Frontal cortex (tissue), 3 donors: ENCODE measurements at regions not wholly inside any gene's neighbourhood (a gene's known extent, or its start where the extent isn't known, plus 50 kb on each side); places are given as distances from the start of the nearest gene placed in this dataset.
"Not testable (repeated sequence)": the region's sequence is repeated elsewhere in the genome, so short reads cannot be mapped to it uniquely, and the experiment has no call there.

Source experiments
- DNase-seq, 2 donors: peaks; one replicate each; pipeline ENCODE4 v3.0.0; 2012; ENCODE audit warnings: low spot score in 2 of 2
- FAIRE-seq: peaks from 2 replicates; lab custom pipeline; 2012; peaks lifted over from hg19 to GRCh38; lab: Jason Lieb, UNC
- donor health status: control.
- donor health status: control.
- donor health status: control.

DNA sequence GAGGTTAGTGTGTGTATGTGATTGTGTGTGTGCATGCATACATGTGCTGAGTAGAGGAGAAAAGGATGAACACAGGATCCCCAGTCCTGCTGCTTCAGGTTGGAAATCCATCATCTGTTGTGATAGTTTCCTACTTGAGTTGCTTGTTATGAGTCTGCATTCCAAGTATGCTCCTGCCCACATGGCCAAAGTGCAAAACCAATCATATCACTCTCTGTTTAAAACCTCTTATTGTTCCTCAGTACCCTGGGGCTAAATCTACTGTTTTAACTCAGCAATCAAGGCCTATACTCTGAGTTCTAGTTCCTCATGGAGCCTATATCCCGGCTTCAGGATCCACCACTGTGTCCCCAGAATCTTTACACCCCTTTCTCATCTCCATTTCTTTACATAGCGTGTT lies 139.9 kb upstream of the TLE3 start:
- DNase-seq (no peak), FAIRE-seq (no peak)

- no peak for DNase-seq
- FAIRE-seq = no peak
Observed at GRCh38 chr15:70236341-70237086, 138.8 kb upstream of the TLE3 start.

- FAIRE-seq (no peak), DNase-seq (no peak)
Observed at GRCh38 chr15:70235347-70235746, 137.6 kb upstream of the TLE3 start.

DNA sequence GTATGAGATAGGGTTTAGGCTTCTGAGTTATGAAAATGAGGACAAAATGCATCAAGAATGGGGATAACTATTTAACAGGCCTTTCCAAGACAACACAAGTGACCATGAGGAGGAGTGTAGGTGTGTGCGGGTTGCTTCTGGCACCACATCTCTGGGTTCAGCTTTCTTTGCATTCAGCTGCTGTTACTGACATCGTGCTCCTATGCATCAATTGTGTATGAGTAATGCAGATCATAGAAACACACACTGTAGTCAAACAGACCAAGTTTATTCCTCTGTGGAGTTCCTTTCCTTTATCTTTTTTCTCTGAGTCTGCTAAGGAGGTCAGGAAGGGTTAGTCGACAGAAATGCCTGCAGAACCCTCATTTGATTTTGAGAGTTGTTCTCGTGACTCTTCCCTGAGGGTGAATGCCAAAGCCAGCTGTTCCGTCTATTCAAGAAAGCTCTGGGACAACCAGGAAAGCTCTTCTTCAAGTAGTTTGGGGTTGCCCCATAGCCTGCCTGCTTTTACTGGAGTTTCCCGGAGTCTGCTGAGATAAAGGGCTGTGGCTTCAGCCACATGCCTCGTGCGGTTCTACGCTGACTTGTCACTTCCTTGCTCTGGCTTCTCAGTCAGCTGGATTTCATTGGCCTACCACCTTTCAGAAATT lies 136.7 kb upstream of the TLE3 start:
- DNase-seq (no peak), FAIRE-seq (no peak)

DNA sequence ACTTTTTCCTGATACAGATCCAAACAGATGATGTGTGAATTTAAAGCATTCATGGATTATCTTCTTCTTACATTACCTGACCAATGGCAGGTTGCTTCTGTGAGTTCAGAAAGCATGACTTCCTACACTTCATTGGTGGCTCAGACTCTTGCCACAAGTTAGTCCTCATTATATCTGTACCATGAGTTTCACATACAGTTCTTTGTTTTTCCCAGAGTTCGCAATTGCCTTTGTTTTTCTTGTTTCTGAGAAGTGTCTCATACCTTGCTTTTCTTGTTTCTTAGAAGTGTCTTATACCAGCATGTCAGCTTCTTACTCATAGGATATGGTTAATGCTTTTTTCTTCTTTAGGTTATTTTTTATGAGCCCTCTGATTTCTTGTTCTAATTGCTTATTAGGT lies 133.8 kb upstream of the TLE3 start:
- FAIRE-seq = no peak

DNA sequence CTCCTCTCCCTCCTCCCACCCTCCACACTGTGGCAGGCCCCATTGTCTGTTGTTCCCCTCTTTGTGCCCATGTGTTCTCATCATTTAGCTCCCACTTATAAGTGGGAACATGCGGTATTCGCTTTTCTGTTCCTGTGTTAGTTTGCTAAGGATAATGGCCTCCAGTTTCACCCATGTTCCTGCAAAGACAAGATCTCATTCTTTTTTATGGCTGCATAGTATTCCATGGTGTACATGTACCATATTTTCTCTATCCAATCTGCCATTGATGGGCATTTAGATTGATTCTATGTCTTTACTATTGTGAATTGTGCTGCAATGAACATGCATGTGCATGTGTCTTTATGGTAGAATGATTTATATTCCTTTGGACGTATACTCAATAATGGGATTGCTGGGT lies 130.2 kb upstream of the TLE3 start:
- DNase-seq, FAIRE-seq: not testable (repeated sequence)

More for the DNA sequence above, 133.8 kb upstream of the TLE3 start:
- no peak for DNase-seq

DNA sequence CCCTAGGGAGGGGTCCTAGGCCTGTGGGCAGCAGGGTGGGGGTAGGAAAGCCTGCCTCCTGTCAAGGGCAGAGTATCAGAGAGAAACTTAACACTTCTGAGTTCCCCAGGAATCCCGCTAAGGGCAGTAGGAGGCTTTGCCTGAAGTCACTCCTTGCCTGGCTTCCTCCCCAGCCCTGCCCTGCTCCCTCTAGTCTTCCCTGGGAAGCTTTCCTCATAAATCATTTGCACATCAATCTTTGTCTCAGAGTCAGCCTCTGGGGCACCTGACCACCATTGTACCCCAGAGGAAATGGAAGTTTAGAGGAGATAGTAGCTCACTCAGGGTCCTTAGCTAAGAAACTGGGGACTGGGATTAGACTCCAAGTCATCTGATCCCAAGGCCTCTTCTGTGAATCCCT lies 129.4 kb upstream of the TLE3 start:
- DNase-seq = no peak
- FAIRE-seq = no peak

GRCh38 chr15:70226337-70226980 lies 128.7 kb upstream of the TLE3 start:
- DNase-seq (no peak), FAIRE-seq (no peak)

- DNase-seq (no peak), FAIRE-seq (no peak)
Observed at GRCh38 chr15:70225416-70225815, 127.7 kb upstream of the TLE3 start.

- DNase-seq = no peak
- no peak for FAIRE-seq
Observed at GRCh38 chr15:70222606-70223005, 124.9 kb upstream of the TLE3 start.

DNA sequence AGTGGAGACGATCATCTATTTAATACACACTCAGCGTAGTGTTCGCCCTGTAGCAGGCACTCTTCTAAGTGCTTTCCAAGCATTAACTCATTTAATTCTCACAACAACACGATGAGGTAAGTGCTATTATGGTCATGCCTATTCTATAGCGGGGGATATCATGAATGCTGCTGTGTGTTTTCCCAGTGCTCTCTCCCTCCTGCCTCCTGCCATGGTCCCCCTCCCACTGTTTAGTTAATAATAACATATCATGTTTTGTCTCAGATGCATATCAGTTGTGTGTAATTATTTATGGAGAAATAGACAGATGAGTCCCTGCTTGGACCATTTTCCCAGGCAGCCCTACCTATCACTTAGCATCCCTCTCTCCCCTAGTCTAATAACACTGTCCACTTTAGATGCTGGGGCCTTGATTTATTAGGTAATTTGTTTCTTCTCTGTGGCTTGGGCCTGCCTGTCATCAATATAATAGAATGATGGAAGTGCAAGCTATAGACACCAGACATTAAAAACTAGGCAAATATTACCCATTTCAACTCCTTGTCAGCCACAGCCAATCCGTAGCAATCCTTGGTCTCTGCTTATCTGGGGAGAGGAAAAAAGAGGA lies 122.9 kb upstream of the TLE3 start:
- DNase-seq = no peak
- FAIRE-seq = no peak

GRCh38 chr15:70219966-70220365 lies 122.2 kb upstream of the TLE3 start:
- FAIRE-seq = no peak
- no peak for DNase-seq

- no peak for FAIRE-seq
- no peak for DNase-seq
Observed at GRCh38 chr15:70219256-70219895, 121.7 kb upstream of the TLE3 start.

- FAIRE-seq (no peak), DNase-seq (no peak)
Observed at GRCh38 chr15:70217226-70218160, 119.8 kb upstream of the TLE3 start.

DNA sequence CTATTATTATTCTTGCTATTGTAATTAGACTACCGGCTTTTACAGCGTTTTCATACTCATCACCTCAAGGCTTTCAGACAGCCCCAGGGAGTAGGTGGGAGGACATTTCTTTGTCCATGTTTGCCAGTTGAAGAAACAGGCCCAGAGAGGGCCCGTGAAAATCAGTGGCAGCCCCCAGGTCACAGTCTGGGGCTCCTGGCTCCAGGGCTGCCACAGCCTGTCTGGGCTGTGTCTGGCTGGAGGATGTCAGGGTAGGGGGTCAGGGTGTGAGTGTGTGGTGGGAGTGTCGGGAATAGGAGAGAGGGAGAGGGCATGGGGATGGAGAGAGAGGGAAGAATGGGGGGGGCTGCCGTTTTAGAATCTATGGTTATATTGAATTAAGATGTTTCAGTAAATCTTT lies 118.2 kb upstream of the TLE3 start:
- FAIRE-seq (no peak), DNase-seq (no peak)

GRCh38 chr15:70214941-70215635 lies 117.4 kb upstream of the TLE3 start:
- FAIRE-seq = no peak
- no peak for DNase-seq

DNA sequence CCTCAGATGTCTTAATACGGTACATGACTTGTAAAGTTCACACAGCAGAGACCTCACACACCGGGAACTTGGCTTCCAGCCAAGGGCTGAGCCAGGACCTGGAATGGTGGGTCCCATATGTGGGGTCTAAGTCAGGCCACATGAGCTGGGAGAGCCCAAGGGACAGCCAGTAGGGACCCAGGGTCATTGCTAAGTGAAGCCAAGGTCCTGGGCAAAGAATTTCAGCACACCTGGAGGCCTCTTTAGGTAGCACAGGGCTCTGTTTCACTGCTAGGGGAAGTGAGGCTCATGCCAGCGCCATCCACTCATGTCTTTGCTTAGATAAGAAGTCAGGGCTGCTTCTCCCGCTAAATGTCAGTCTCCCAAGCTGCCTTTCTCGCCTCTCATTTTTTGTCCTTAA lies 116.6 kb upstream of the TLE3 start:
- DNase-seq (no peak), FAIRE-seq (no peak)

DNA sequence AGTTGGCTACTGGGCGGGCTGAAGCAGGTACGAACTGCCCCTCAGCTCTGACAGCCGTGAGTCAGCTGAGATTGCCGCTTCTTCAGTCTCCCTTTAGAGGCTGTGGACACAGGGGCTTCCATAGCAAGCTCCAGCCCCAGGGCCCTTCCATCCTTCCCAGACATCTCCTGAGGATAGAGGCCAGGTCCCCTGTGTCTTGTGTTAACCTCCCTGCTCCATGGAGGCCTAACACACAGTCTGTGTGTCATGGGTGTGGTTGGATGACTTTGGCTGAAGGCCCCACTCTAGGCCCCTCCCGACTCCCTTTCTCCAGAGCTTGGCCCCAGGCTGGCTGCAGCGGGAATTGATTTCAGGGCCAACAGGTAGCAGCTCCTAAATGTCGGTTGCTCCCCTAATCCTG lies 116.1 kb upstream of the TLE3 start:
- FAIRE-seq (no peak), DNase-seq (no peak)

- FAIRE-seq (no peak), DNase-seq (no peak)
Observed at GRCh38 chr15:70212963-70213315, 115.2 kb upstream of the TLE3 start.
